Fibroblast of lung (primary cell): ENCODE measurements at regions not wholly inside any gene's neighbourhood (a gene's known extent, or its start where the extent isn't known, plus 50 kb on each side); places are given as distances from the start of the nearest gene placed in this dataset.
"Not testable (repeated sequence)": the region's sequence is repeated elsewhere in the genome, so short reads cannot be mapped to it uniquely, and the experiment has no call there.

Source experiments
- EZH2 ChIP-seq: IDR thresholded peaks from 2 replicates; pipeline ENCODE4 v1.5.1; 2012; ENCODE audit warnings: low read length, control low read depth, mild to moderate bottlenecking; ENCODE audit errors: missing control alignments
- TF ChIP-seq, protein P1 (sequence below), 2 donors: IDR thresholded peaks in 1 of 2; conservative IDR thresholded peaks in 1 of 2; 1 replicate in 1 of 2; 2 replicates in 1 of 2; pipeline ENCODE4 v1.5.1; 2011 to 2012; ENCODE audit warnings: low read length in 2 of 2, control low read depth in 1 of 2, inconsistent platforms in 1 of 2, low read depth in 1 of 2, mild to moderate bottlenecking in 1 of 2

DNA sequence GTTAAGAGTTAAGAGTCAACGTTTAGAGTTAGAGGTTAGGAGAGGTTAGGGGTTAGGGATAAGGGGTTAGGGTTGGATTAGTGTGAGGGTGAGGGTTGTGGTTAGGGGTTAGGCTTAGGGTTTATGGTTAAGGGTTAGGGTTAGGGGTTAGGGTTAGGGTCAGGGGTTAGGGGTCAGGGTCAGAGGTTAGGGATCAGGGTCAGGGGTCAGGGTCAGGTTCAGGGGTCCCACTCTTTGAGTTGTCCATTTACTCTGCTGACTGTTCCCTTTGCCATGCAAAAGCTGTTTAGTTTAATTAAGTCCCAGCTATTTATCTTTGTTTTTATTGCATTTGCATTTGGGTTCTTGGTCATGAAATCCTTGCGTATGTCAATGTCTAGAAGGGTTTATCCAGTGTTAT, 3702.0 kb upstream of the OR11H1 start:
- TF ChIP-seq, protein P1, sequence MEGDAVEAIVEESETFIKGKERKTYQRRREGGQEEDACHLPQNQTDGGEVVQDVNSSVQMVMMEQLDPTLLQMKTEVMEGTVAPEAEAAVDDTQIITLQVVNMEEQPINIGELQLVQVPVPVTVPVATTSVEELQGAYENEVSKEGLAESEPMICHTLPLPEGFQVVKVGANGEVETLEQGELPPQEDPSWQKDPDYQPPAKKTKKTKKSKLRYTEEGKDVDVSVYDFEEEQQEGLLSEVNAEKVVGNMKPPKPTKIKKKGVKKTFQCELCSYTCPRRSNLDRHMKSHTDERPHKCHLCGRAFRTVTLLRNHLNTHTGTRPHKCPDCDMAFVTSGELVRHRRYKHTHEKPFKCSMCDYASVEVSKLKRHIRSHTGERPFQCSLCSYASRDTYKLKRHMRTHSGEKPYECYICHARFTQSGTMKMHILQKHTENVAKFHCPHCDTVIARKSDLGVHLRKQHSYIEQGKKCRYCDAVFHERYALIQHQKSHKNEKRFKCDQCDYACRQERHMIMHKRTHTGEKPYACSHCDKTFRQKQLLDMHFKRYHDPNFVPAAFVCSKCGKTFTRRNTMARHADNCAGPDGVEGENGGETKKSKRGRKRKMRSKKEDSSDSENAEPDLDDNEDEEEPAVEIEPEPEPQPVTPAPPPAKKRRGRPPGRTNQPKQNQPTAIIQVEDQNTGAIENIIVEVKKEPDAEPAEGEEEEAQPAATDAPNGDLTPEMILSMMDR (conservative IDR thresholded peaks at IDR 0.05 in 1 of 2, IDR thresholded peaks at IDR 0.05 in 1 of 2; ENCODE audit: low read depth in 1 of 2, low read length in 2 of 2) = not testable (repeated sequence)
- TF ChIP-seq EZH2 = not testable (repeated sequence)
